A549 (cell line): ENCODE measurements at regions not wholly inside any gene's neighbourhood (a gene's known extent, or its start where the extent isn't known, plus 50 kb on each side); places are given as distances from the start of the nearest gene placed in this dataset.
A peak's percentile ranks its signal among the peaks of the same experiment; 100 is the strongest.

ENCODE experiments used
- ATAC-seq, 2 experiments: fragments of 200-7000 bp in 1 of 2; fragments of >200 bp in 1 of 2; cut with Nextera tagmentation in 1 of 2; cut with Tn5 transposase in 1 of 2; 3 replicates each; pipeline versions ENCODE4 v1.8.0 to v1.9.1; 2018 to 2020; ENCODE audit warnings: mild to moderate bottlenecking in 1 of 2, moderate library complexity in 1 of 2
- CTCF ChIA-PET: fragments of 300-600 bp; sonication (Branson Sonifier 250); formaldehyde crosslinking; extraction: SDS; loops from one replicate; lab custom pipeline; 2021; ENCODE audit warnings: antibody characterized with exemption, inconsistent platforms; lab: Yijun Ruan, JAX
- POLR2A ChIA-PET: fragments of 350-600 bp; formaldehyde crosslinking; extraction: SDS; loops from one replicate; lab custom pipeline; 2021; ENCODE audit warnings: antibody characterized with exemption, inconsistent platforms; lab: Yijun Ruan, JAX
- DNase-seq, 2 experiments: peaks; one replicate each; pipeline versions ENCODE4 v3.0.0 to v3.0.0-alpha.2; 2011 to 2016; ENCODE audit warnings: low read depth in 1 of 2, low spot score in 1 of 2
- FAIRE-seq: peaks from 2 replicates; lab custom pipeline; 2011; peaks lifted over from hg19 to GRCh38; lab: Jason Lieb, UNC
- H3K27ac ChIP-seq, 2 experiments: fragments of >200 bp; sonication (Bioruptor Twin); formaldehyde crosslinking; 3 replicates each; pipeline ENCODE4 v1.5.1; 2016 to 2017
- H3K4me1 ChIP-seq: fragments of >200 bp; sonication (Bioruptor Twin); formaldehyde crosslinking; 3 replicates; pipeline ENCODE4 v1.6.1; 2016
- H3K4me2 ChIP-seq: fragments of >200 bp; sonication (Bioruptor Twin); formaldehyde crosslinking; 3 replicates; pipeline ENCODE4 v1.6.1; 2016
- H3K4me3 ChIP-seq: fragments of >200 bp; sonication (Bioruptor Twin); formaldehyde crosslinking; 3 replicates; pipeline ENCODE4 v1.5.1; 2016
- H3K9me3 ChIP-seq: fragments of >200 bp; sonication (Bioruptor Twin); formaldehyde crosslinking; 3 replicates; pipeline ENCODE4 v1.6.1; 2016
- BCL3 ChIP-seq: fragments of >200 bp; sonication (Bioruptor Twin); formaldehyde crosslinking; IDR thresholded peaks from 3 replicates; pipeline ENCODE4 v1.6.1; 2016
- BHLHE40 ChIP-seq: IDR thresholded peaks from 2 replicates; pipeline ENCODE4 v1.6.1; 2012; ENCODE audit warnings: low read depth, low read length, inconsistent platforms
- CBX2 ChIP-seq: fragments of 200-600 bp; sonication (generic); IDR thresholded peaks from 2 replicates; pipeline ENCODE4 v1.6.1; 2016; ENCODE audit warnings: low read depth, mild to moderate bottlenecking, borderline replicate concordance
- CEBPB ChIP-seq, 2 experiments: fragments of >200 bp in 1 of 2; sonication (Bioruptor Twin) in 1 of 2; formaldehyde crosslinking in 1 of 2; IDR thresholded peaks; 2 replicates each; pipeline ENCODE4 v1.6.1; 2012 to 2016
- CHD4 ChIP-seq: fragments of 200-600 bp; sonication (generic); IDR thresholded peaks from 2 replicates; pipeline ENCODE4 v1.6.1; 2016; ENCODE audit warnings: antibody characterized with exemption, mild to moderate bottlenecking, borderline replicate concordance
- E2F6 ChIP-seq: IDR thresholded peaks from 2 replicates; pipeline ENCODE4 v1.6.1; 2012; ENCODE audit warnings: low read depth, borderline replicate concordance
- EHF ChIP-seq: fragments of 250-450 bp; sonication (Bioruptor Pico); IDR thresholded peaks from 2 replicates; pipeline ENCODE4 v1.5.0; 2020; ENCODE audit warnings: mild to moderate bottlenecking
- EHMT2 ChIP-seq: fragments of 200-600 bp; sonication (generic); IDR thresholded peaks from 2 replicates; pipeline ENCODE4 v1.6.1; 2016; ENCODE audit warnings: antibody characterized with exemption, low read depth, mild to moderate bottlenecking, moderate library complexity
- EP300 ChIP-seq, 2 experiments: fragments of >200 bp; sonication (Bioruptor Twin); formaldehyde crosslinking; IDR thresholded peaks; 2 replicates in 1 of 2; 3 replicates in 1 of 2; pipeline ENCODE4 v1.6.1; 2016 to 2017
- ESRRA ChIP-seq: fragments of 150-350 bp; IDR thresholded peaks from 2 replicates; pipeline ENCODE4 v1.6.1; 2014; ENCODE audit warnings: mild to moderate bottlenecking, low read length, borderline replicate concordance
- FOSB ChIP-seq: fragments of 250-450 bp; sonication (Bioruptor Pico); IDR thresholded peaks from 2 replicates; pipeline ENCODE4 v1.5.0; 2020; ENCODE audit warnings: mild to moderate bottlenecking, moderate library complexity
- FOXS1 ChIP-seq: fragments of 250-450 bp; sonication (Bioruptor Pico); IDR thresholded peaks from 2 replicates; pipeline ENCODE4 v1.5.0; 2020; ENCODE audit warnings: mild to moderate bottlenecking, moderate library complexity
- GATA3 ChIP-seq: IDR thresholded peaks from 2 replicates; pipeline ENCODE4 v1.6.1; 2012; ENCODE audit warnings: borderline replicate concordance
- HMGXB4 ChIP-seq: fragments of 250-450 bp; sonication (Bioruptor Pico); IDR thresholded peaks from 2 replicates; pipeline ENCODE4 v1.5.0; 2021; ENCODE audit warnings: mild to moderate bottlenecking, moderate library complexity, borderline replicate concordance
- HOXA7 ChIP-seq: fragments of 250-450 bp; sonication (Bioruptor Pico); IDR thresholded peaks from 2 replicates; pipeline ENCODE4 v1.5.0; 2020; ENCODE audit warnings: mild to moderate bottlenecking, moderate library complexity
- HOXB13 ChIP-seq: fragments of 250-450 bp; sonication (Bioruptor Pico); IDR thresholded peaks from 2 replicates; pipeline ENCODE4 v1.5.0; 2020; ENCODE audit warnings: low read depth, mild to moderate bottlenecking, moderate library complexity
- JUN ChIP-seq, 2 experiments: fragments of >200 bp; sonication (Bioruptor Twin); formaldehyde crosslinking; IDR thresholded peaks; 2 replicates in 1 of 2; 3 replicates in 1 of 2; pipeline ENCODE4 v1.6.1; 2016 to 2017
- KDM1A ChIP-seq: fragments of 200-600 bp; sonication (generic); IDR thresholded peaks from 2 replicates; pipeline ENCODE4 v1.6.1; 2016; ENCODE audit warnings: low read depth, mild to moderate bottlenecking
- KDM5A ChIP-seq: fragments of 200-600 bp; sonication (generic); IDR thresholded peaks from 2 replicates; pipeline ENCODE4 v1.6.1; 2016; ENCODE audit warnings: antibody characterized with exemption, mild to moderate bottlenecking
- MAX ChIP-seq: IDR thresholded peaks from 2 replicates; pipeline ENCODE4 v1.6.1; 2012
- MAZ ChIP-seq: fragments of 150-350 bp; IDR thresholded peaks from 2 replicates; pipeline ENCODE4 v1.6.1; 2014; ENCODE audit warnings: antibody characterized with exemption, low read depth, low read length, borderline replicate concordance
- PBX3 ChIP-seq: IDR thresholded peaks from 2 replicates; pipeline ENCODE4 v1.6.1; 2012
- PHF8 ChIP-seq: fragments of 200-600 bp; sonication (generic); IDR thresholded peaks from 2 replicates; pipeline ENCODE4 v1.6.1; 2016; ENCODE audit warnings: low read depth, mild to moderate bottlenecking, antibody characterized with exemption, moderate library complexity, borderline replicate concordance
- POLR2AphosphoS2 ChIP-seq: conservative IDR thresholded peaks from 2 replicates; pipeline ENCODE4 v1.6.1; 2012; ENCODE audit warnings: low read length, improper control_type of control experiment, inconsistent platforms
- RAD21 ChIP-seq, 2 experiments: fragments of >200 bp in 1 of 2; sonication (Bioruptor Twin) in 1 of 2; formaldehyde crosslinking in 1 of 2; IDR thresholded peaks in 1 of 2; conservative IDR thresholded peaks in 1 of 2; 2 replicates in 1 of 2; 3 replicates in 1 of 2; pipeline ENCODE4 v1.6.1; 2012 to 2018; ENCODE audit warnings: inconsistent platforms in 1 of 2
- RFX5 ChIP-seq: fragments of 450-650 bp; IDR thresholded peaks from 2 replicates; pipeline ENCODE4 v1.7.1; 2014; ENCODE audit warnings: antibody characterized with exemption, mild to moderate bottlenecking, moderate library complexity
- RNF2 ChIP-seq: fragments of 200-600 bp; sonication (generic); IDR thresholded peaks from 2 replicates; pipeline ENCODE4 v1.6.1; 2016; ENCODE audit warnings: low read depth, mild to moderate bottlenecking, antibody characterized with exemption, moderate library complexity, borderline replicate concordance
- ZC3H11A ChIP-seq: fragments of 450-650 bp; IDR thresholded peaks from 2 replicates; pipeline ENCODE4 v1.6.1; 2014; ENCODE audit warnings: antibody characterized with exemption, mild to moderate bottlenecking
- WGBS: methylation state at CpG from one replicate; pipeline ENCODE4 v1.1.6; 2017; ENCODE audit errors: missing lambda C conversion rate; 5-methylcytosine and 5-hydroxymethylcytosine counted together
- TF ChIP-seq, protein P1 (sequence below): fragments of >200 bp; sonication (Bioruptor Twin); formaldehyde crosslinking; IDR thresholded peaks from 2 replicates; pipeline ENCODE4 v1.6.1; 2016

DNA sequence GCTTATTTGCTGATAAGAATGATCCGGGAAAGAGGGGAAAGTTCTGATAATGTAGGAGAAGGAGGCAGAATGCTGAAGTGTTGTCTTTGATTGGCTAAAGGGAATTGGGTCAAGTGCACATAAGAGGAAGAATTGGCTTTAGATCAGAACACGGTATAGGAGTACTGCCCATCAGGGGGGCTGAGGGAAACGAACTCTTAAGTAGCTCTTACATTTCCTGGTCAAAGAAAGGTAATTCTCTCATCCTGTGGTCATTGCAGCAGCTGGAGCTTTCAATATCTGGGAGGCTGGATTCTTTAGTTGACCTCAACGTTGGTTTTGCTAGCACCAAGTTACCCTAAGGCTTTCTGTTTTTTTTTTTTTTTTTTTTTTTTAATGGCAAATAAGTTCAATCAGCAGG, 178.7 kb upstream of the NR3C1 start:
- CTCF ChIA-PET: interaction anchor here (1.8 kb wide), 1 partner anchor 9 kb away, joined by 5 read pairs; no protein-coding TSS in a partner anchor
- TF ChIP-seq GATA3 (no peak), HMGXB4 (no peak)
- H3K9me3 ChIP-seq: no peaks in the 10 kb centered on the region
- DNase-seq (no peak), ATAC-seq (no peak), FAIRE-seq (no peak)
- POLR2A ChIA-PET: interaction anchor here (0.6 to 1.3 kb wide), 3 partner anchors 10 to 40 kb away, joined by 3 to 4 read pairs (median 4); no protein-coding TSS in a partner anchor
- H3K4me1 ChIP-seq: peaks cover 36% of the 10 kb centered on the region; the same call in 2 of the 3 replicates
- peak overlapping the region; percentile 37; the same call in 2 of the 3 replicates for H3K4me2 ChIP-seq
- no peak overlapping the region for H3K4me3 ChIP-seq
- 67% methylated on average over 4 of the region's 4 CpGs for WGBS
- H3K27ac ChIP-seq: peak overlapping the region in 1 of 2 experiments; percentile 44; a peak in 3 of 6 replicates

- CTCF ChIA-PET: interaction anchor here (1.8 kb wide), 1 partner anchor 8 kb away, joined by 5 read pairs; no protein-coding TSS in a partner anchor
- Histone ChIP-seq H3K27ac (peak overlapping the region in 1 of 2 experiments; percentile 44; a peak in 3 of 6 replicates), H3K4me2 (no peak overlapping the region), H3K4me3 (no peak overlapping the region), H3K9me3 (no peaks in the 10 kb centered on the region), H3K4me1 (peaks cover 39% of the 10 kb centered on the region; the same call in 2 of the 3 replicates)
- ATAC-seq: no peak
- WGBS: 76% methylated on average over 2 of the region's 2 CpGs
- DNase-seq: no peak
- TF ChIP-seq POLR2AphosphoS2 (no peak), PBX3 (no peak), RNF2 (no peak), CEBPB (IDR thresholded peaks at IDR 0.05) (no peak), PHF8 (no peak), EHMT2 (no peak), EP300 (IDR thresholded peaks at IDR 0.05) (no peak), KDM1A (no peak), GATA3 (no peak), BHLHE40 (no peak), FOXS1 (CRISPR knock-in tag) (no peak), HOXB13 (CRISPR knock-in tag) (no peak), FOSB (CRISPR knock-in tag) (no peak), E2F6 (no peak), CHD4 (no peak), CBX2 (no peak), HOXA7 (CRISPR knock-in tag) (no peak), JUN (IDR thresholded peaks at IDR 0.05) (no peak)
- POLR2A ChIA-PET: interaction anchor here (0.6 to 1.3 kb wide), 3 partner anchors 10 to 40 kb away, joined by 3 to 4 read pairs (median 4); no protein-coding TSS in a partner anchor
- FAIRE-seq: no peak
Measured at GRCh38 chr5:143581649-143582048, 178.2 kb upstream of the NR3C1 start.

DNA sequence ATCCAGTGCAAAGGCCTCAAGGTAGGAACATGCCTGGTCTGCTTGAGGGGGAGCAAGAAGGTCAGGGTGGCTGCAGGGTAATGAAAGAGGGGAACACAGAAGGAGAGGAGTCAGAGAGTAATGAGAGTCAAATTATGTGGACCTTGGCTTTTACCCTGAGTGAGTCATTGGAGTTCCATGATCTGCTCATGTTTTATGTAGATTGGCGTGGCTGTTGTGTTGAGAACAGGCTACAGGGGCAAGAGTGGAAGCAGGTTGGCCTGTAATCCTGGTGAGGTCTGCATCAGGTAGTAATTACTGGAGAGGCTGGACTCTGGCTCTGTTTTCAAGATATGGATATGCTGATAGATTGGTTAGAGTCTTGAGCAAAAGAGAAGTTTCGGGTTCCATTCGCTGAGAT, 177.7 kb upstream of the NR3C1 start:
- Histone ChIP-seq H3K9me3 (no peaks in the 10 kb centered on the region), H3K27ac (peak overlapping the region in 1 of 2 experiments; percentile 44; a peak in 2 of 6 replicates), H3K4me2 (no peak overlapping the region), H3K4me3 (no peak overlapping the region), H3K4me1 (peaks cover 36% of the 10 kb centered on the region; the same call in 2 of the 3 replicates)
- 90% methylated on average over 3 of the region's 3 CpGs for WGBS
- CTCF ChIA-PET: no interaction called here
- ATAC-seq (no peak; a peak in 1 of 6 replicates), FAIRE-seq (no peak), DNase-seq (no peak)
- POLR2A ChIA-PET: no interaction called here
- TF ChIP-seq GATA3 (no peak), MAX (no peak), ZC3H11A (no peak), FOSB (CRISPR knock-in tag) (no peak), RFX5 (no peak), MAZ (no peak), CHD4 (no peak), CEBPB (IDR thresholded peaks at IDR 0.05) (no peak), CBX2 (no peak), KDM1A (no peak), EHF (CRISPR knock-in tag) (no peak), KDM5A (no peak), BCL3 (no peak), RAD21 (conservative IDR thresholded peaks at IDR 0.05 in 1 of 2, IDR thresholded peaks at IDR 0.05 in 1 of 2) (no peak), ESRRA (no peak), EHMT2 (no peak)
- TF ChIP-seq, protein P1, sequence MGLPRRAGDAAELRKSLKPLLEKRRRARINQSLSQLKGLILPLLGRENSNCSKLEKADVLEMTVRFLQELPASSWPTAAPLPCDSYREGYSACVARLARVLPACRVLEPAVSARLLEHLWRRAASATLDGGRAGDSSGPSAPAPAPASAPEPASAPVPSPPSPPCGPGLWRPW: no peak
